Neuronal stem cell (in vitro differentiated cells): ENCODE measurements at regions not wholly inside any gene's neighbourhood (a gene's known extent, or its start where the extent isn't known, plus 50 kb on each side); places are given as distances from the start of the nearest gene placed in this dataset.

Source experiments
- DNase-seq: peaks from one replicate; pipeline ENCODE4 v3.0.0-alpha.2; 2013; ENCODE audit warnings: low spot score
- H2AFZ ChIP-seq: one replicate; pipeline ENCODE4 v1.6.1; 2013; ENCODE audit warnings: mild to moderate bottlenecking, low read length, inconsistent platforms
- H2AK5ac ChIP-seq: 2 replicates; pipeline ENCODE4 v1.6.1; 2013; ENCODE audit warnings: low read depth, mild to moderate bottlenecking, inconsistent platforms, low read length, moderate library complexity, mixed read lengths
- H2BK120ac ChIP-seq: 2 replicates; pipeline ENCODE4 v1.6.1; 2013; ENCODE audit warnings: low read depth, mild to moderate bottlenecking, inconsistent platforms, low read length, moderate library complexity, mixed read lengths
- H2BK12ac ChIP-seq: one replicate; pipeline ENCODE4 v1.6.1; 2013; ENCODE audit warnings: low read length, inconsistent platforms
- H2BK15ac ChIP-seq: 2 replicates; pipeline ENCODE4 v1.6.1; 2013; ENCODE audit warnings: mild to moderate bottlenecking, low read length, inconsistent platforms, mixed read lengths
- H2BK5ac ChIP-seq: one replicate; pipeline ENCODE4 v1.6.1; 2013; ENCODE audit warnings: inconsistent platforms, mild to moderate bottlenecking, low read length, moderate library complexity
- H3K14ac ChIP-seq: one replicate; pipeline ENCODE4 v1.6.1; 2013; ENCODE audit warnings: low read length, inconsistent platforms
- H3K18ac ChIP-seq: 2 replicates; pipeline ENCODE4 v1.6.1; 2013; ENCODE audit warnings: low read length, inconsistent platforms
- H3K23ac ChIP-seq: 2 replicates; pipeline ENCODE4 v1.6.1; 2013; ENCODE audit warnings: low read depth, mild to moderate bottlenecking, mixed read lengths, low read length, inconsistent platforms; ENCODE audit not compliant: poor library complexity
- H3K27ac ChIP-seq: replicated peaks from 3 replicates; pipeline ENCODE4 v1.5.1; 2013; ENCODE audit warnings: low read length, inconsistent platforms
- H3K27me3 ChIP-seq, 3 experiments: 2 replicates each; pipeline ENCODE4 v1.6.1; 2013; ENCODE audit warnings: low read length in 3 of 3, mild to moderate bottlenecking in 2 of 3, inconsistent platforms in 1 of 3, low read depth in 1 of 3, mixed read lengths in 1 of 3, moderate library complexity in 1 of 3; ENCODE audit not compliant: control insufficient read depth in 3 of 3, insufficient read depth in 3 of 3
- H3K36me3 ChIP-seq, 2 donors: replicated peaks in 1 of 2; 2 replicates each; pipeline ENCODE4 v1.6.1; 2013; ENCODE audit warnings: low read length in 2 of 2; ENCODE audit not compliant: control insufficient read depth in 2 of 2, insufficient read depth in 2 of 2
- H3K4ac ChIP-seq: 2 replicates; pipeline ENCODE4 v1.6.1; 2013; ENCODE audit warnings: inconsistent platforms, mild to moderate bottlenecking, low read length, moderate library complexity
- H3K4me1 ChIP-seq, 2 donors: 1 replicate in 1 of 2; 2 replicates in 1 of 2; pipeline ENCODE4 v1.6.1; 2013; ENCODE audit warnings: low read length in 2 of 2, low read depth in 1 of 2; ENCODE audit not compliant: control insufficient read depth in 2 of 2, insufficient read depth in 1 of 2
- H3K4me2 ChIP-seq: one replicate; pipeline ENCODE4 v1.6.1; 2013; ENCODE audit warnings: mild to moderate bottlenecking, low read length, inconsistent platforms; ENCODE audit not compliant: insufficient read depth, poor library complexity, severe bottlenecking
- H3K4me3 ChIP-seq, 2 donors: 2 replicates each; pipeline ENCODE4 v1.5.1; 2013; ENCODE audit warnings: low read length in 2 of 2, mild to moderate bottlenecking in 2 of 2, inconsistent platforms in 1 of 2, moderate library complexity in 1 of 2
- H3K79me1 ChIP-seq: one replicate; pipeline ENCODE4 v1.6.1; 2013; ENCODE audit warnings: low read depth, mild to moderate bottlenecking, inconsistent platforms, low read length, moderate library complexity
- H3K9ac ChIP-seq: one replicate; pipeline ENCODE4 v1.6.1; 2013; ENCODE audit warnings: mild to moderate bottlenecking, low read depth, low read length, inconsistent platforms; ENCODE audit not compliant: poor library complexity
- H3K9me3 ChIP-seq, 2 donors: replicated peaks in 1 of 2; 2 replicates each; pipeline versions ENCODE3 to v1.6.1; 2013; ENCODE audit warnings: low read length in 2 of 2, mild to moderate bottlenecking in 2 of 2, inconsistent platforms in 1 of 2, low read depth in 1 of 2, mixed read lengths in 1 of 2, moderate library complexity in 1 of 2; ENCODE audit not compliant: control insufficient read depth in 2 of 2, insufficient read depth in 1 of 2
- H4K8ac ChIP-seq: one replicate; pipeline ENCODE4 v1.6.1; 2013; ENCODE audit warnings: low read depth, mild to moderate bottlenecking, inconsistent platforms, low read length, moderate library complexity
- H4K91ac ChIP-seq: one replicate; pipeline ENCODE4 v1.6.1; 2013; ENCODE audit warnings: low read length, low read depth, mild to moderate bottlenecking, inconsistent platforms; ENCODE audit not compliant: poor library complexity
- WGBS, 2 donors: extraction: QIAGEN DNeasy Blood & Tissue Kit; methylation state at CpG; one replicate each; pipeline ENCODE4 v1.1.7; 2013; ENCODE audit warnings: missing lambda C conversion rate in 2 of 2, mixed read lengths in 1 of 2; ENCODE audit not compliant: insufficient read length in 2 of 2, insufficient replicate concordance in 1 of 2; ENCODE audit errors: extremely low coverage in 2 of 2; 5-methylcytosine and 5-hydroxymethylcytosine counted together

DNA sequence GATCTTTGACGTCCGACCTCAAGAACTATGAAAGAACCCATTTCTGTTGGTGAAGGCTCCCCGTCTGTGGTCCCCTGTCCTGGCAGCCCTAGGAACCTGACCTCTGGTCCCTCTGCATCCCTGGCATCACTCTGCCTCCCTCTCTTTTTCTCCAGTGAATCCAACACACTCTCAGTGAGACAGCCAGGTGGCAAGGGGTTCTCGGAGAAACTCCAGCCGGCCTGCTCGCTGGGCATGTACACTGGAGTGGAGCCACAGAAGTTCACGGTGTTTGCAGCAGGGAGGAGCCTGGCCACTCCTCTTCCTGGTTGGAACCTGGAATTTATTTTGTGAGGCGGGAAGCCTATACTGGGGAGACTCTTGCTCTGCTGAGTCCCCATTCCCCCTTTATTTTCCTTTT is 230.2 kb upstream of the AJAP1 start:
- Histone ChIP-seq H4K8ac (no peak overlapping the region), H3K18ac (no peak overlapping the region), H2BK120ac (no peak overlapping the region), H3K23ac (no peak overlapping the region), H3K27ac (no peak overlapping the region), H3K4me2 (no peak overlapping the region), H2BK12ac (no peak overlapping the region), H3K4ac (no peak overlapping the region), H3K9ac (no peak overlapping the region), H3K27me3 (no peaks in the 10 kb centered on the region), H3K4me3 (no peak overlapping the region), H3K36me3 (no peaks in the 10 kb centered on the region), H2BK5ac (no peak overlapping the region), H2AFZ (no peak overlapping the region), H2AK5ac (no peak overlapping the region), H4K91ac (no peak overlapping the region), H2BK15ac (no peak overlapping the region), H3K4me1 (peaks cover 3 to 6% of the 10 kb centered on the region in 2 donors), H3K9me3 (peaks cover 0 to 7% of the 10 kb centered on the region in 2 donors), H3K79me1 (no peaks in the 10 kb centered on the region), H3K14ac (no peak overlapping the region)
- no CpG with 5 or more reads among the region's 8 CpGs for WGBS, 2 donors
- DNase-seq = no peak

DNA sequence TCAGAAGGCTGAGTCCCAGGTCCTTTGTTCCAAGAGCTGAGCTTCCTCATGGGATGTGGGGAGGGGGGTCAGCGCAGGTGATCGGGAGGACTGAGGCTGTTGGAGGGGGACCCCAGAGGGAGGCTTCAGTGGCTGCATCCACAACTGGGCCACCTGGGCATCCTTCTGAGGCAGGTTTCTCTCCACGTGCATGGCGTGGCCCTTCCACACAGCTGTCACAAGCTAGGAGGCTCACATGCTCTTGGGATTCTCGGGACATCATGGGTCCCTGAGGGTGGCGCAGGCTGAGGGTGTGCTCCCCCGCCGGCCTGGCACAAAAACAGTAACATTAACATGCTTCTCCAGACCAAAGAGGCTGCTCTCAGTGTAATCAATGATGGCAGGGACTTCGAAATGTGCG is 229.6 kb upstream of the AJAP1 start:
- no peak overlapping the region for H2BK15ac ChIP-seq
- H3K27ac ChIP-seq = no peak overlapping the region
- no peaks in the 10 kb centered on the region for H3K36me3 ChIP-seq
- no peak overlapping the region for H2BK120ac ChIP-seq
- no peaks in the 10 kb centered on the region for H3K79me1 ChIP-seq
- H2AFZ ChIP-seq = no peak overlapping the region
- no peak overlapping the region for H3K4ac ChIP-seq
- no peak overlapping the region for H2BK5ac ChIP-seq
- H3K4me2 ChIP-seq = no peak overlapping the region
- no peak for DNase-seq
- no peak overlapping the region for H3K9ac ChIP-seq
- H3K23ac ChIP-seq = no peak overlapping the region
- WGBS, 2 donors = no CpG with 5 or more reads among the region's 10 CpGs
- H2AK5ac ChIP-seq = no peak overlapping the region
- H3K18ac ChIP-seq = peak overlapping the region; percentile 5
- peaks cover 0 to 7% of the 10 kb centered on the region in 2 donors for H3K9me3 ChIP-seq
- no peaks in the 10 kb centered on the region for H3K27me3 ChIP-seq
- peaks cover 3 to 6% of the 10 kb centered on the region in 2 donors for H3K4me1 ChIP-seq
- H4K8ac ChIP-seq = no peak overlapping the region
- H2BK12ac ChIP-seq = no peak overlapping the region
- H3K4me3 ChIP-seq = no peak overlapping the region
- no peak overlapping the region for H3K14ac ChIP-seq
- H4K91ac ChIP-seq = no peak overlapping the region

DNA sequence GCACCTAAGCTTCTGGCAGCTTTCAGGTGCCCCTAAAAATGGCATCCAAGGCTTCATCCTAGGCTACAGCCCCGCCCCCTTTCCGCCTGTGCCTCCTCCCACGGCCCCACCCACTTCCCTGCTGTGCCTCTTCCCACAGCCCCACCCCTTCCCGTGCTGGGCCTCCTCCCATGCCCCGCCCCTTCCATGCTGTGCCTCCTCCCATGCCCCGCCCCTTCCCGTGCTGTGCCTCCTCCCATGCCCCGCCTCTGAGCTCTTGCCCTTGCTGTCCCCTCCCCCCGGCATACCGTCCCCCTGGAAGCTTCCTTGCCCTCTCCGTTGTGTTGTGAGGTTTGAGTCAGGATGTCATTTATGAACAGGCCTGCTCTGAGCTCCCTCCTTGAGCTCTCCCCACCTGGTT is 228.5 kb upstream of the AJAP1 start:
- H3K4me1 ChIP-seq = peaks cover 3 to 6% of the 10 kb centered on the region in 2 donors
- no CpG with 5 or more reads among the region's 11 CpGs for whole genome bisulfite sequencing, 2 donors
- no peak overlapping the region for H3K4me3 ChIP-seq
- peaks cover 0 to 5% of the 10 kb centered on the region in 2 donors for H3K9me3 ChIP-seq
- no peak overlapping the region for H2BK5ac ChIP-seq
- no peak overlapping the region for H4K8ac ChIP-seq
- H2AK5ac ChIP-seq = no peak overlapping the region
- no peak overlapping the region for H2BK120ac ChIP-seq
- H2BK15ac ChIP-seq = no peak overlapping the region
- no peaks in the 10 kb centered on the region for H3K27me3 ChIP-seq
- no peak overlapping the region for H3K4ac ChIP-seq
- no peak overlapping the region for H3K23ac ChIP-seq
- H4K91ac ChIP-seq = no peak overlapping the region
- no peak overlapping the region for H3K14ac ChIP-seq
- H2BK12ac ChIP-seq = no peak overlapping the region
- no peaks in the 10 kb centered on the region for H3K36me3 ChIP-seq
- H2AFZ ChIP-seq = no peak overlapping the region
- no peak overlapping the region for H3K27ac ChIP-seq
- no peak overlapping the region for H3K18ac ChIP-seq
- no peak overlapping the region for H3K4me2 ChIP-seq
- DNase-seq = no peak
- no peaks in the 10 kb centered on the region for H3K79me1 ChIP-seq
- H3K9ac ChIP-seq = no peak overlapping the region

DNA sequence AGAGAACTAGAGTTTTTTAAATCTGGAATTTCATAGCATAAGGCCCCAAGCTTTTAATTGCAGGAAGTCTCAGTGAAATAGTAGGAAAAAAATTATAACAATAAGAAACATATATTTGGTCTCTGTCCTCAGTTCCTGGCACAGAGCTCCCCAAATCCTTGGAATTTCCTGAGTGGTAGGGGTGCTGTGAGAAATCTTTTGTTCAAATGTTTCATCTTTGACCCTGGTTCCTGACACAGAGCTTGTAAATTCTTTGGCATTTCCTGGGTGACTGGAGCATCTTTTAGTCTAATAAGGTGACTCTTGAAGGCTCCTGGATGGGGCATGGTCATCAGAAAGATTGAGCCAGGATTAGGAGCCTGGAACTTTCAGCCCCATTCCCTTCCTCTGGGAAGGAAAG is 225.7 kb upstream of the AJAP1 start:
- no peak overlapping the region for H4K8ac ChIP-seq
- H2BK15ac ChIP-seq = no peak overlapping the region
- H4K91ac ChIP-seq = no peak overlapping the region
- peaks cover 0 to 2% of the 10 kb centered on the region in 2 donors for H3K4me1 ChIP-seq
- H2AFZ ChIP-seq = no peak overlapping the region
- no peak overlapping the region for H3K9ac ChIP-seq
- no peak overlapping the region for H2AK5ac ChIP-seq
- H2BK12ac ChIP-seq = no peak overlapping the region
- H2BK5ac ChIP-seq = no peak overlapping the region
- no peaks in the 10 kb centered on the region for H3K36me3 ChIP-seq
- H3K79me1 ChIP-seq = no peaks in the 10 kb centered on the region
- H3K23ac ChIP-seq = no peak overlapping the region
- no peak overlapping the region for H3K4ac ChIP-seq
- no peak for DNase-seq
- H3K4me3 ChIP-seq = no peak overlapping the region
- H3K14ac ChIP-seq = no peak overlapping the region
- peaks cover 0 to 4% of the 10 kb centered on the region in 2 donors for H3K9me3 ChIP-seq
- no peak overlapping the region for H3K27ac ChIP-seq
- no peak overlapping the region for H3K4me2 ChIP-seq
- H3K27me3 ChIP-seq = no peaks in the 10 kb centered on the region
- no peak overlapping the region for H3K18ac ChIP-seq
- no peak overlapping the region for H2BK120ac ChIP-seq
